Natural killer cell (primary cell): ENCODE measurements at regions not wholly inside any gene's neighbourhood (a gene's known extent, or its start where the extent isn't known, plus 50 kb on each side); places are given as distances from the start of the nearest gene placed in this dataset.

Experiments used
- ATAC-seq, 3 donors: fragments of 150-1000 bp in 2 of 3; fragments of 200-7000 bp in 1 of 3; cut with Tn5 transposase; 1 replicate in 1 of 3; 2 replicates in 2 of 3; pipeline ENCODE4 v1.10.0; 2021; ENCODE audit warnings: mild to moderate bottlenecking in 2 of 3, moderate library complexity in 2 of 3
- DNase-seq, 2 donors: peaks; one replicate each; pipeline versions ENCODE4 v3.0.0 to v3.0.0-alpha.2; 2013 to 2021; ENCODE audit warnings: mixed read lengths in 1 of 2
- H3K27ac ChIP-seq: one replicate; pipeline ENCODE4 v1.5.1; 2013; ENCODE audit warnings: mild to moderate bottlenecking, low read length
- H3K27me3 ChIP-seq: one replicate; pipeline ENCODE4 v1.6.1; 2013; ENCODE audit warnings: low read length; ENCODE audit not compliant: control insufficient read depth, insufficient read depth
- H3K36me3 ChIP-seq: one replicate; pipeline ENCODE4 v1.6.1; 2013; ENCODE audit warnings: low read length; ENCODE audit not compliant: control insufficient read depth, insufficient read depth
- H3K4me1 ChIP-seq: one replicate; pipeline ENCODE4 v1.6.1; 2013; ENCODE audit warnings: low read length; ENCODE audit not compliant: control insufficient read depth, insufficient read depth
- H3K4me3 ChIP-seq: one replicate; pipeline ENCODE4 v1.5.1; 2013; ENCODE audit warnings: low read length
- H3K9me3 ChIP-seq: one replicate; pipeline ENCODE4 v1.6.1; 2013; ENCODE audit warnings: low read length; ENCODE audit not compliant: control insufficient read depth, insufficient read depth
- H3K27ac Mint-ChIP-seq, 2 donors: one replicate each; pipeline ENCODE4 v1.8.0; 2022; ENCODE audit warnings: mild to moderate bottlenecking in 2 of 2, mixed read lengths in 2 of 2, moderate library complexity in 1 of 2
- H3K27me3 Mint-ChIP-seq, 2 donors: one replicate each; pipeline ENCODE4 v1.8.0; 2022; ENCODE audit warnings: low read depth in 2 of 2, mixed read lengths in 2 of 2
- H3K36me3 Mint-ChIP-seq: one replicate; pipeline ENCODE4 v1.8.0; 2022; ENCODE audit warnings: mixed read lengths
- H3K4me1 Mint-ChIP-seq, 2 donors: one replicate each; pipeline ENCODE4 v1.8.0; 2022; ENCODE audit warnings: mixed read lengths in 2 of 2
- H3K4me3 Mint-ChIP-seq: one replicate; pipeline ENCODE4 v1.8.0; 2022; ENCODE audit warnings: mild to moderate bottlenecking, moderate library complexity, mixed read lengths
- H3K9me3 Mint-ChIP-seq, 2 donors: one replicate each; pipeline ENCODE4 v1.8.0; 2022; ENCODE audit warnings: mixed read lengths in 2 of 2
- WGBS: methylation state at CpG from one replicate; pipeline ENCODE4 v1.1.7; 2013; ENCODE audit warnings: missing lambda C conversion rate; ENCODE audit not compliant: insufficient coverage; 5-methylcytosine and 5-hydroxymethylcytosine counted together
- intact Hi-C: fragments of 100-400 bp; cut with micrococcal nuclease; formaldehyde crosslinking; loops from one replicate; pipeline ENCODE4 v1.14.2; 2022
- TF ChIP-seq, protein P1 (sequence below): fragments of 200-600 bp; IDR thresholded peaks from one replicate; pipeline ENCODE4 v1.8.0; 2022; ENCODE audit warnings: antibody characterized with exemption

DNA sequence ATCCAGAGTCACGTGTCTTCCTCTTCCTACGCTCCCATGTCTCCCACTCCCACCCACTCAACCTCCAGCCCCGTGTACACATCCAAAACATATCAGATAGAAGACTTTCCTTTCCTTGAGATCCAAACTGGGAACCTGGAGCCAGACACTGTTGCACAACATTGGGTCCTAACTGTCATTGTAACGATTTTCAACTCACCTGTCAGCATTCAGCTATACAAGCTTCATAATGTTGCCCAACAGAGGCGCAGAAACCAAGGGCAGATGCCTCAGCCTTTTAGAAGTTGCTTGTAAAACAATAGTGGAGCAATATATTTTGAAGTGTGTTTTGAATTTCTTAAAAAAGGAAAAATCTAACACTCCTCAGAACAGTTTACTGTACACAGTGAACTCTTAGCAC is 84.9 kb upstream of the GLIS3 start:
- Mint-ChIP-seq H3K36me3 (no peaks in the 10 kb centered on the region), H3K27ac (no peak overlapping the region), H3K4me3 (no peak overlapping the region), H3K4me1 (no peaks in the 10 kb centered on the region), H3K27me3 (peaks cover 6 to 14% of the 10 kb centered on the region in 2 donors), H3K9me3 (no peaks in the 10 kb centered on the region)
- Histone ChIP-seq H3K27ac (no peak overlapping the region), H3K27me3 (no peaks in the 10 kb centered on the region), H3K4me1 (no peaks in the 10 kb centered on the region), H3K4me3 (no peak overlapping the region), H3K9me3 (no peaks in the 10 kb centered on the region), H3K36me3 (no peaks in the 10 kb centered on the region)
- ATAC-seq (no peak), DNase-seq (no peak)
- WGBS = 81% methylated on average over 5 of the region's 5 CpGs
- TF ChIP-seq, protein P1, sequence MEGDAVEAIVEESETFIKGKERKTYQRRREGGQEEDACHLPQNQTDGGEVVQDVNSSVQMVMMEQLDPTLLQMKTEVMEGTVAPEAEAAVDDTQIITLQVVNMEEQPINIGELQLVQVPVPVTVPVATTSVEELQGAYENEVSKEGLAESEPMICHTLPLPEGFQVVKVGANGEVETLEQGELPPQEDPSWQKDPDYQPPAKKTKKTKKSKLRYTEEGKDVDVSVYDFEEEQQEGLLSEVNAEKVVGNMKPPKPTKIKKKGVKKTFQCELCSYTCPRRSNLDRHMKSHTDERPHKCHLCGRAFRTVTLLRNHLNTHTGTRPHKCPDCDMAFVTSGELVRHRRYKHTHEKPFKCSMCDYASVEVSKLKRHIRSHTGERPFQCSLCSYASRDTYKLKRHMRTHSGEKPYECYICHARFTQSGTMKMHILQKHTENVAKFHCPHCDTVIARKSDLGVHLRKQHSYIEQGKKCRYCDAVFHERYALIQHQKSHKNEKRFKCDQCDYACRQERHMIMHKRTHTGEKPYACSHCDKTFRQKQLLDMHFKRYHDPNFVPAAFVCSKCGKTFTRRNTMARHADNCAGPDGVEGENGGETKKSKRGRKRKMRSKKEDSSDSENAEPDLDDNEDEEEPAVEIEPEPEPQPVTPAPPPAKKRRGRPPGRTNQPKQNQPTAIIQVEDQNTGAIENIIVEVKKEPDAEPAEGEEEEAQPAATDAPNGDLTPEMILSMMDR = no peak
- intact Hi-C loops = no loop called here

DNA sequence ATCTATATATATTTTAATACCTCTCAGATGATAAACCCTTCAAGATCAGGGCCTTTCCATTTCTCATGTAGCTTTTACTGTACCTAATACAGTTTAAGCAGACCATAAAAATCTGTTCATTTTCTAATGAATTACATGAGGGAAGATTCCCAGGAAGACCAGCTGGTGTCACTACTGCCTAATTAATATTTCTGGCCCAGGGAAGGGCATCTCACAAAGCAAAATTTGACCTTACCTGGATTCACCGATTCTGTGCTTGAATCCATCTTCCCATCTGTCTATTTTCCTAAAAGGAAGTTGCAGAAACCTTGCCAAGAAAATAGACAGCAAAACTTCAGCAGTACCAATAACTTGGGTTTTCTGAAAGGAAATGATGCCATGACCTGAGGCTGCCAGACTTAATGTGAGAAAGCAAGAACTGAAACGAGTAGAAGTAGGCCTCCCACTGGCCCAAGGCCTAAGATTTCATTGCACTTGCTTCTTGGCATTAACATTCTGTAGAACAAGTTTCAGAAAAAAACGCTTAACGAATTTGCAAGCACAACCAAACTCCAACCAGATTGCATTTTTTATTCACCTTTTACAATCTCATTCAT is 83.0 kb upstream of the GLIS3 start:
- Histone ChIP-seq H3K4me3 (no peak overlapping the region), H3K4me1 (no peaks in the 10 kb centered on the region), H3K9me3 (no peaks in the 10 kb centered on the region), H3K27ac (no peak overlapping the region), H3K36me3 (no peaks in the 10 kb centered on the region), H3K27me3 (no peaks in the 10 kb centered on the region)
- 67% methylated on average over 4 of the region's 4 CpGs for WGBS
- intact Hi-C loops = no loop called here
- peaks cover 6 to 19% of the 10 kb centered on the region in 2 donors for H3K27me3 Mint-ChIP-seq
- no peaks in the 10 kb centered on the region for H3K4me1 Mint-ChIP-seq
- ATAC-seq (no peak), DNase-seq (peak in 1 of 2 donors; percentile 64)
- no peaks in the 10 kb centered on the region for H3K36me3 Mint-ChIP-seq
- no peaks in the 10 kb centered on the region for H3K9me3 Mint-ChIP-seq
- no peak overlapping the region for H3K4me3 Mint-ChIP-seq
- TF ChIP-seq, protein P1 = no peak
- no peak overlapping the region for H3K27ac Mint-ChIP-seq

DNA sequence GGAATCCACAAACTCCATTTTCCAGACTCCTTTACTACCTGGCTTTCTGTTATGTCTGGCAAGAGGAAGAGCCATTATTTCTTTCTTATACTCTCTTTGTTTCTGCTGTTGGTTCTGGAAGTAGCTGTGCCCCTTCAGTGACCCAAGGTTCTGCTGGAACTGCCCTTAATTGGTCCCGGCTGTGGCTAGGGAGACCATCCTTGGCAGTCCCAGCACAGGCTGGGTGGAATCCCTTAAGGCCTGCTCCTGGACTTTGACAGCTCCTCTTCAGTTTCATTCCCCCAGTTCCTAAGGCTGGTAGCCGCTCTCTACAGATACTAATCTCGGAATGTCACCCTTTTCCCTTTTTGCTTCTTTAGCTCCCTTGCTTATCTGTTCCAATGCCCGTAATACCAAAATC is 81.9 kb upstream of the GLIS3 start:
- no peak overlapping the region for H3K27ac ChIP-seq
- no peaks in the 10 kb centered on the region for H3K9me3 Mint-ChIP-seq
- intact Hi-C loops = no loop called here
- WGBS = 95% methylated on average over 4 of the region's 4 CpGs
- TF ChIP-seq, protein P1 = no peak
- H3K4me3 Mint-ChIP-seq = no peak overlapping the region
- H3K4me1 ChIP-seq = no peaks in the 10 kb centered on the region
- H3K36me3 Mint-ChIP-seq = no peaks in the 10 kb centered on the region
- no peaks in the 10 kb centered on the region for H3K27me3 ChIP-seq
- H3K27me3 Mint-ChIP-seq = peaks cover 6 to 19% of the 10 kb centered on the region in 2 donors
- no peaks in the 10 kb centered on the region for H3K9me3 ChIP-seq
- DNase-seq (no peak), ATAC-seq (no peak)
- H3K4me3 ChIP-seq = no peak overlapping the region
- H3K27ac Mint-ChIP-seq = no peak overlapping the region
- H3K36me3 ChIP-seq = no peaks in the 10 kb centered on the region
- no peaks in the 10 kb centered on the region for H3K4me1 Mint-ChIP-seq

DNA sequence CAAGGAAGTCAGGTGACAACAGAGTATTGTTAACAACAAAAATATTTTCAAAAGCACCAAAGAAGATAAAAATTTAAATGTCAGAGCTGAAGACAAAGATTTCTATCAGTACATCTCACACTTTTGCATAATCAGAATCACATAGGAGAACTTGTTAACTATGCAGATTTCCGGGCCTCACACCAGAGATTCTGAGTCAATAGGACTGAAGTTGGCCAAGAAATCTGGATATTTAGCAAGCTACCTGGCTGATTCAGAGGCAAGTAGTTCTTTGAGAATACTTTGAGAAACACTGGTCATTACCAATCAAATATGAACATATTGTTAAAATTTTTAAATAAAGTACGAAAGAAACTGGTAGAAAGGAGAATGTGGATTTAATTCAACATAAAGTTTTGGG is 80.5 kb upstream of the GLIS3 start:
- Histone ChIP-seq H3K4me3 (no peak overlapping the region), H3K27ac (no peak overlapping the region), H3K27me3 (no peaks in the 10 kb centered on the region), H3K36me3 (no peaks in the 10 kb centered on the region), H3K4me1 (no peaks in the 10 kb centered on the region), H3K9me3 (no peaks in the 10 kb centered on the region)
- ATAC-seq (no peak), DNase-seq (no peak)
- Mint-ChIP-seq H3K4me3 (no peak overlapping the region), H3K4me1 (no peaks in the 10 kb centered on the region), H3K9me3 (no peaks in the 10 kb centered on the region), H3K27me3 (peaks cover 10 to 28% of the 10 kb centered on the region in 2 donors), H3K36me3 (no peaks in the 10 kb centered on the region), H3K27ac (no peak overlapping the region)
- TF ChIP-seq, protein P1 = no peak
- 92% methylated on average over 2 of the region's 2 CpGs for WGBS
- intact Hi-C loops = no loop called here
